ENCODE measurements at regions not wholly inside any gene's neighbourhood (a gene's known extent, or its start where the extent isn't known, plus 50 kb on each side); places are given as distances from the start of the nearest gene placed in this dataset.

DNA sequence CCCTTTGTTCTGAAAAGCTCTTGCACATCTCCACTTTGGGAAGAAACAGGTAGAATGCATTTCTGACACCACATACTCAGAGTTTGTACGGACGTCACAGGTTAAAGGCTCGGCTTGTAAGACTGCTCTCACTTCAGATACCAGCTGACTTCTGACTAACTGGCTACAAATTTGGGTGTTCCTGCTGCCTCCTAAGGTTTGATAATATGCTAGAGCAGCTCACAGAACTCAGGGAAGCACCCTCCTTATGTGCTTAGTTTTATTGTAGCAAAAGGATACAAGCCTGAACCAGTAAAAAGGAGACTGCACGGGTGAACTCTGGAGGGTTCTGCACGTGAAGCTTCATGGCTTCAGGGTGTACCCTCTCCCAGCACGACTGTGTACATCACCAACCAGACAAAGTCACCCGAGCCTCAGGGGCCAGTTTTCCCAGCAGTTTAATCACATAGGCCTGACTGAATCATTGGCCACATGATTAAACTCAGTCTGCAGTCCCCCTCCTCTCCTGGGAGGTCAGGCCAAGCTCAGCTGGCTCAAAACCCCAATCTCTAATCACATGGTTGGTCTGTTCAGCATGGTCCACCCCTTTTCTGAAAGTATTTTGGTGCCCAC, 749.5 kb upstream of the RAB6C start:
- Histone ChIP-seq H3K4me3 (no peak overlapping the region), H3K27me3 (ENCODE audit: insufficient read depth in 3 of 3, low read length in 2 of 3) (no peaks in the 10 kb centered on the region), H3K36me3 (ENCODE audit: insufficient read depth in 1 of 2, low read depth in 1 of 2) (no peaks in the 10 kb centered on the region), H3K9me3 (no peaks in the 10 kb centered on the region), H3K4me1 (no peaks in the 10 kb centered on the region), H3K27ac (no peak overlapping the region)
- no peak for DNase-seq
- no peak for ATAC-seq
- WGBS, 3 donors = 83 to 89% (median 89%) methylated on average over 7 of the region's 7 CpGs
- TF ChIP-seq, protein P1, sequence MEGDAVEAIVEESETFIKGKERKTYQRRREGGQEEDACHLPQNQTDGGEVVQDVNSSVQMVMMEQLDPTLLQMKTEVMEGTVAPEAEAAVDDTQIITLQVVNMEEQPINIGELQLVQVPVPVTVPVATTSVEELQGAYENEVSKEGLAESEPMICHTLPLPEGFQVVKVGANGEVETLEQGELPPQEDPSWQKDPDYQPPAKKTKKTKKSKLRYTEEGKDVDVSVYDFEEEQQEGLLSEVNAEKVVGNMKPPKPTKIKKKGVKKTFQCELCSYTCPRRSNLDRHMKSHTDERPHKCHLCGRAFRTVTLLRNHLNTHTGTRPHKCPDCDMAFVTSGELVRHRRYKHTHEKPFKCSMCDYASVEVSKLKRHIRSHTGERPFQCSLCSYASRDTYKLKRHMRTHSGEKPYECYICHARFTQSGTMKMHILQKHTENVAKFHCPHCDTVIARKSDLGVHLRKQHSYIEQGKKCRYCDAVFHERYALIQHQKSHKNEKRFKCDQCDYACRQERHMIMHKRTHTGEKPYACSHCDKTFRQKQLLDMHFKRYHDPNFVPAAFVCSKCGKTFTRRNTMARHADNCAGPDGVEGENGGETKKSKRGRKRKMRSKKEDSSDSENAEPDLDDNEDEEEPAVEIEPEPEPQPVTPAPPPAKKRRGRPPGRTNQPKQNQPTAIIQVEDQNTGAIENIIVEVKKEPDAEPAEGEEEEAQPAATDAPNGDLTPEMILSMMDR (IDR thresholded peaks at IDR 0.05) = no peak
- intact Hi-C loops (cut with DNase I) = loop anchor here in 1 of 2 donors (5.0 kb wide), 1 partner anchor 493 kb away; no protein-coding TSS in a partner anchor

DNA sequence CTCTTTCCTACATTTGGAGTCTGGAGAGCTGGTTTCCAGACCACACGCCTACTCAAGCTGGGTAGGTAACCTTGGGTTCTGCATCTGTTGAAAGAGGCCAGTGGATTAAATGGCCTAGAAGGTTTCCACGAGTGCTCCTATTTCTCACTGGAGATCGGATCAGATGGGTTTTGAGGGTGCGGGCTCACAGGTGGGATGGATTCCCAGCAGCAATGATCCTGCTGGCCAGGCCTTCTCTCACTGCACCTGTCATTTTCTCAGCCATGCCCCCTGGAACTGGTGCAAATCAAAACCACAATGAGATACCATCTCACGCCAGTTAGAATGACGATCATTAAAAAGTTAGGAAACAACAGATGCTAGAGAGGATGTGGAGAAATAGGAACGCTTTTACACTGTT, 747.5 kb upstream of the RAB6C start:
- intact Hi-C loops (cut with DNase I) = loop anchor here in 1 of 2 donors (5.0 kb wide), 1 partner anchor 495 kb away; no protein-coding TSS in a partner anchor
- Histone ChIP-seq H3K36me3 (ENCODE audit: insufficient read depth in 1 of 2, low read depth in 1 of 2) (no peaks in the 10 kb centered on the region), H3K4me3 (no peak overlapping the region), H3K27ac (no peak overlapping the region), H3K9me3 (peaks cover 9% of the 10 kb centered on the region), H3K27me3 (ENCODE audit: insufficient read depth in 3 of 3, low read length in 2 of 3) (no peaks in the 10 kb centered on the region), H3K4me1 (no peaks in the 10 kb centered on the region)
- TF ChIP-seq, protein P1 (IDR thresholded peaks at IDR 0.05) = no peak
- ATAC-seq (peak in 2 of 4 donors; percentile 65 to 81), DNase-seq (no peak)
- WGBS, 3 donors = 38 to 64% (median 42%) methylated on average over 7 of the region's 7 CpGs

DNA sequence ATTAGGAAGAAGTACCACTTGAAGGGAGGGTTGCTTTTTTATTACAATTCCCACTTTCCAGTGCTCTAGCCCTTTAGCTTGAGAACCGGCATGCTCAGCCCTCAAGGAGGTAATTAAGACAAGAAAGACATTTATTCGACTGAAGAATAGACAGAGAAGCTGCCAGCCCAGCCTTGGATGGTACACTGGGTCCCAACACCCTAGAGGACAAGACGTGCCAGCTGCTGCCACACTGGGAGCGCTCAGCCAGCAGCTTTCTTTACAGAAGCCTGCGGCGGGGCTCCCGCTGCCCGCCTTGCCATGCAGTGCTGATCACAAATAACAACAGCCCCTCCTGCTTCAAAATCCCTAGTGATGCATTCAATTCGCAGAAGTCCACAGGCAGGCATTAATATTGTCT, 746.3 kb upstream of the RAB6C start:
- H3K4me3 ChIP-seq = no peak overlapping the region
- ATAC-seq (no peak), DNase-seq (no peak)
- no peak overlapping the region for H3K27ac ChIP-seq
- no peaks in the 10 kb centered on the region for H3K27me3 ChIP-seq (ENCODE audit: insufficient read depth in 3 of 3, low read length in 2 of 3)
- WGBS, 3 donors = 50 to 81% (median 68%) methylated on average over 9 of the region's 9 CpGs
- H3K4me1 ChIP-seq = no peaks in the 10 kb centered on the region
- H3K9me3 ChIP-seq = peaks cover 11% of the 10 kb centered on the region
- TF ChIP-seq, protein P1 (IDR thresholded peaks at IDR 0.05) = no peak
- intact Hi-C loops (cut with DNase I) = loop anchor here in 1 of 2 donors (5.0 kb wide), 1 partner anchor 496 kb away; no protein-coding TSS in a partner anchor
- H3K36me3 ChIP-seq (ENCODE audit: insufficient read depth in 1 of 2, low read depth in 1 of 2) = no peaks in the 10 kb centered on the region

DNA sequence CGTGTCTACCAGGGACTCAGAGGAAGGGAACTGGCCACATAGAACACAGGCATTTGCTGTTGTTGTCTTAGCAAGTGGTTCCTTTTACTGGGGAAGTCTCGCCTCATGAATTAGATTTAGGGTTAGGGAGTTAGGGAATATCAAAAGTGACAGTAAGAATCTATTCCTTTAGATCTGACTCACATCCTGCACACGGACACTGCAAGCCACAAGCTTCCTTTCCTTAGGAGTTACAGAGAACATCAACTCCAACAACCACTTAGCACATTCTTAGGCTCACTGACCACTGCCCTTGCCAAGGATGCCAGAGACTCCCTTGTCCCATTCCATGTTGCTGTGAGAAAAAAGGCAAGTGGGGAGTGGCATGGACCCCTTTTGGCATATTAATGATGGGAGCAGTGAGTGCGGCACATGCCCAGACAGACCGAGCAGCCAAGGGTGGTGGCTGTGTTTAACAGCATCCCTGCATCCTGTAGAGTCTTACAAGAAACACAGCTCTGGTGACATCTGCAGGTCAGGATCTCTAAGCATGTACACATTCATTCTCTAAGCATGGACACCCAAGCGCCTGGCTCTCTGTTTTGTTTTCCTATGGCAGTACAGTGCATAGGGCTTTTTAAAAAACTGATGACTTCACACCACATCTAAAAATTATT, 745.6 kb upstream of the RAB6C start:
- H3K9me3 ChIP-seq = peaks cover 11% of the 10 kb centered on the region
- no peak overlapping the region for H3K27ac ChIP-seq
- H3K36me3 ChIP-seq (ENCODE audit: insufficient read depth in 1 of 2, low read depth in 1 of 2) = no peaks in the 10 kb centered on the region
- no peaks in the 10 kb centered on the region for H3K4me1 ChIP-seq
- no peaks in the 10 kb centered on the region for H3K27me3 ChIP-seq (ENCODE audit: insufficient read depth in 3 of 3, low read length in 2 of 3)
- no peak for DNase-seq
- intact Hi-C loops (cut with DNase I) = loop anchor here in 1 of 2 donors (5.0 kb wide), 1 partner anchor 497 kb away; no protein-coding TSS in a partner anchor
- peak; percentile 30 to 51 (median 43) for ATAC-seq
- no peak overlapping the region for H3K4me3 ChIP-seq
- TF ChIP-seq, protein P1 (IDR thresholded peaks at IDR 0.05) = no peak
- 57 to 67% (median 63%) methylated on average over 6 of the region's 6 CpGs for WGBS, 3 donors

Data from psoas muscle (tissue), 7 donors.